Stimulated activated CD8-positive, alpha-beta memory T cell treated with anti-CD3 and anti-CD28 coated beads, Interleukin-4, amount 100 ng/mL, for 4 hours (primary cell): ENCODE measurements at regions not wholly inside any gene's neighbourhood (a gene's known extent, or its start where the extent isn't known, plus 50 kb on each side); places are given as distances from the start of the nearest gene placed in this dataset.
"Not testable (repeated sequence)": the region's sequence is repeated elsewhere in the genome, so short reads cannot be mapped to it uniquely, and the experiment has no call there.

Experiments used
- DNase-seq, 2 donors: peaks; one replicate each; pipeline ENCODE4 v3.0.0-alpha.2; 2020; ENCODE audit warnings: low read depth in 2 of 2, low spot score in 1 of 2

- no peak for DNase-seq
Measured at GRCh38 chr4:124432500-124432899, 280.0 kb downstream of the ANKRD50 start.

- no peak for DNase-seq
Measured at GRCh38 chr4:124433044-124433443, 279.5 kb downstream of the ANKRD50 start.

GRCh38 chr4:124433500-124433899, 279.0 kb downstream of the ANKRD50 start:
- DNase-seq, result no peak

- DNase-seq, result no peak
Measured at GRCh38 chr4:124435274-124435950, 277.1 kb downstream of the ANKRD50 start.

- DNase-seq, result no peak
Measured at GRCh38 chr4:124437853-124438495, 274.6 kb downstream of the ANKRD50 start.

GRCh38 chr4:124445071-124445470, 267.5 kb downstream of the ANKRD50 start:
- DNase-seq, result no peak

- no peak for DNase-seq
Measured at GRCh38 chr4:124449881-124450280, 262.7 kb downstream of the ANKRD50 start.

- no peak for DNase-seq
Measured at GRCh38 chr4:124450851-124451250, 261.7 kb downstream of the ANKRD50 start.

GRCh38 chr4:124454772-124455270, 257.7 kb downstream of the ANKRD50 start:
- DNase-seq, result no peak

- no peak for DNase-seq
Measured at GRCh38 chr4:124455671-124456070, 256.9 kb downstream of the ANKRD50 start.

- no peak for DNase-seq
Measured at GRCh38 chr4:124459196-124459940, 253.2 kb downstream of the ANKRD50 start.

- no peak for DNase-seq
Measured at GRCh38 chr4:124459941-124460310, 252.6 kb downstream of the ANKRD50 start.

GRCh38 chr4:124461592-124461991, 250.9 kb downstream of the ANKRD50 start:
- DNase-seq, result not testable (repeated sequence)

- no peak for DNase-seq
Measured at GRCh38 chr4:124462954-124463828, 249.3 kb downstream of the ANKRD50 start.

GRCh38 chr4:124464836-124465235, 247.7 kb downstream of the ANKRD50 start:
- no peak for DNase-seq

GRCh38 chr4:124468360-124468759, 244.2 kb downstream of the ANKRD50 start:
- DNase-seq, result no peak

GRCh38 chr4:124469981-124470380, 242.6 kb downstream of the ANKRD50 start:
- no peak for DNase-seq

- DNase-seq, result no peak
Measured at GRCh38 chr4:124478470-124478869, 234.1 kb downstream of the ANKRD50 start.

GRCh38 chr4:124480061-124480460, 232.5 kb downstream of the ANKRD50 start:
- no peak for DNase-seq

GRCh38 chr4:124481123-124481522, 231.4 kb downstream of the ANKRD50 start:
- no peak for DNase-seq
